HUDEP-2 (cell line): ENCODE measurements at regions not wholly inside any gene's neighbourhood (a gene's known extent, or its start where the extent isn't known, plus 50 kb on each side); places are given as distances from the start of the nearest gene placed in this dataset.
"Not testable (repeated sequence)": the region's sequence is repeated elsewhere in the genome, so short reads cannot be mapped to it uniquely, and the experiment has no call there.

Source experiments
- DNase-seq, 76 experiments: peaks; one replicate each; lab custom pipeline; 2025; ENCODE audit not compliant: unreplicated experiment in 76 of 76; lab: John Stamatoyannopoulos, UW

GRCh38 chr9:115300116-115300515, 182.2 kb upstream of the TNC start:
- no peak for DNase-seq

- no peak for DNase-seq
These were observed 182.9 kb upstream of the TNC start for GRCh38 chr9:115300874-115301273.

GRCh38 chr9:115301581-115301980, 183.6 kb upstream of the TNC start:
- DNase-seq, result no peak

- DNase-seq, result no peak
These were observed 187.6 kb upstream of the TNC start for GRCh38 chr9:115305543-115305942.

- DNase-seq, result no peak
These were observed 188.9 kb upstream of the TNC start for GRCh38 chr9:115306865-115307264.

- DNase-seq, result no peak
These were observed 195.6 kb upstream of the TNC start for GRCh38 chr9:115313545-115313944.

- DNase-seq, result no peak
These were observed 208.5 kb upstream of the TNC start for GRCh38 chr9:115326461-115326860.

- no peak for DNase-seq
These were observed 209.6 kb upstream of the TNC start for GRCh38 chr9:115327436-115328122.

- no peak for DNase-seq
These were observed 210.3 kb upstream of the TNC start for GRCh38 chr9:115328228-115328627.

- no peak for DNase-seq
These were observed 210.7 kb upstream of the TNC start for GRCh38 chr9:115328677-115329076.

- no peak for DNase-seq
These were observed 215.5 kb upstream of the TNC start for GRCh38 chr9:115333277-115334070.

- DNase-seq, result no peak
These were observed 217.5 kb upstream of the TNC start for GRCh38 chr9:115335439-115335838.

GRCh38 chr9:115340314-115340713, 222.4 kb upstream of the TNC start:
- no peak for DNase-seq

- no peak for DNase-seq
These were observed 223.5 kb upstream of the TNC start for GRCh38 chr9:115341426-115341825.

GRCh38 chr9:115347776-115348175, 229.8 kb upstream of the TNC start:
- peak in 1 of 76 experiments; percentile 1 for DNase-seq

- not testable (repeated sequence) for DNase-seq
These were observed 231.0 kb upstream of the TNC start for GRCh38 chr9:115348936-115349335.

GRCh38 chr9:115349542-115349941, 231.6 kb upstream of the TNC start:
- DNase-seq, result no peak

GRCh38 chr9:115350548-115350947, 232.6 kb upstream of the TNC start:
- no peak for DNase-seq

GRCh38 chr9:115353681-115354080, 235.7 kb upstream of the TNC start:
- no peak for DNase-seq

GRCh38 chr9:115357821-115358220, 239.9 kb upstream of the TNC start:
- no peak for DNase-seq

GRCh38 chr9:115359017-115359780, 241.2 kb upstream of the TNC start:
- DNase-seq, result no peak
